Umbilical cord (tissue), 1 donor: ENCODE measurements at regions not wholly inside any gene's neighbourhood (a gene's known extent, or its start where the extent isn't known, plus 50 kb on each side); places are given as distances from the start of the nearest gene placed in this dataset.

Experiments used
- DNase-seq: peaks from one replicate; pipeline ENCODE4 v3.0.0-alpha.2; 2015; ENCODE audit warnings: low spot score

DNA sequence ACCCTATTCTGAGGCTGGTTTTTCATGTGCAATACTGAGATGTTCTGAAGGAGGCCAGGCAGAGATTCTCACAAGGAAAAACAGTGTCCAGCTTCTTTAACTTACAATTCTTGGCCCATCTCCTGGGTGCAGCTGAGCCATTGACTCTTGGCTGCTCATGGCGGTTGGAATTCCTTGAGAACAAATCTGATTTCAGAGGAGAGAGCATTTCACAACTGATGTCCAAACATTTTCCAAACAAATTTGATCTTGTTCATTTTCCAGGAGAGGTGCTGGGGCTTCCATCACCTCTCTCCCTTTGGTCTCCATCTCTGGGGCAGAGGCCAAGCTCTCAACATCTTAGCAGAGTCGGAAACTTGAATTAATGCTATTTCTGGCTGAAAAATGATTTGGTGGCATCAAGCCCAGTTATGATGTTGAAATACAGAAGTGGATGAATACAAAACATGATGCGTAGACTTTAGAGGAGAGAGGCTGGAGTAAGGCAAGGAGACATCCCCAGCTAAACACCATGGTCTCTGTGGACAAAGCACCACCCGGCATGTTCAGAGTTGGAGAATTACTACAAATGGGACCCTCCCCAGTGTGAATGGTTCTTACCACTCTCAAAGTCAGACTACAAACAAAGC lies 593.0 kb downstream of the VRK1 start:
- DNase-seq, result no peak

DNA sequence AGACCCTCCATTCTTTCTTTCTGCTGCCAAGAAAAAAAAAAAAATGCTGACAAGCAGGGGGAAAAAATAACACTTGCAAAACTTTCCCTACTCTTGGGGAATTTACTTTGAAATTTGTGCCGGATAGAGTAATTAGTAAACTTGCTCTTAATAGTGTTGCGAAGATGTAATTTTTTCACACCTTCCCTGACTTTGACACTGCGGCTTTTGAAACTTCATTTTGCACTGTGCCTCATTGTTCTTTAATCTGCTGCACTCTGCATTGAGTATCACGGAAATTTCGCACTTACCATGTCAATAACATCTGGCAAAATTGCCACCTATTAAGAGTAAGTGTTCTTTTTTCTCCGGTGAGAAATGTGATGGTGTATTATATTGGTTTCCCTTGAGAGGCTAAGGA lies 596.1 kb downstream of the VRK1 start:
- DNase-seq, result no peak

GRCh38 chr14:97395068-97395467 lies 597.9 kb downstream of the VRK1 start:
- DNase-seq, result no peak

- DNase-seq, result no peak
Observed at GRCh38 chr14:97401714-97402113, 604.5 kb downstream of the VRK1 start.

- no peak for DNase-seq
Observed at GRCh38 chr14:97402279-97402678, 605.1 kb downstream of the VRK1 start.

DNA sequence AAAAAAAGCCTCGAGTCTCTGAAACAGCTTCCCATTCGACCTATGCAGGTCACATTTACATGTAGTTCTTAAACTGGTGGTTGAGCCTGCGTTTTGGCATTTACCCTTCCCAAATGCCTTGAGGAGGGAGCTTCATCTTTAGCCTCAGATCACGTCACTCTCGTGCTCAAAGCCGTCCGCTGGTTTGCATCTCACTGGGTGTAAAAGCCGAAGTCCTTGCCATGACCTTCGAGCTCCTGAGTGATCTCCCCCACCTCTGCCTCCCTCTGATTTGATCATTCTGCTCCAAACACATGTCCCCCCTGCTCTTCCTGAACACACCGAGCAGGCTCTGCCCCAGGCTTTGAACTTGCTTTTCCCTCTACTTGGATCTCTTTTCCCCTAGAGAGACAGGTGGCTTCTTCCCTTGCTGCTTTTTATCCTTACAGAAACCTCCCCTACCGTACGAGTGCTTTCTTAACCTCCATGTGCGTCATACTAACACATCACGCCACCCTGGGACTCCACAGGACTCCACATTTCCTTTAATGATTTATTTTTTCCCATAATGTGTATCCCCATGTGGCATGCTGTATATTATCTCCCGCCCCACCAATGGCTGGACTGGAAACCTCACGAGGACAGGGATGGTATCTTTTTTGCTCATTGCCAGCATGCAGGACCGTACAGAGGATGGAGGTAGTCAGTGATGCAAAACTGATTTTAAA lies 610.7 kb downstream of the VRK1 start:
- no peak for DNase-seq

DNA sequence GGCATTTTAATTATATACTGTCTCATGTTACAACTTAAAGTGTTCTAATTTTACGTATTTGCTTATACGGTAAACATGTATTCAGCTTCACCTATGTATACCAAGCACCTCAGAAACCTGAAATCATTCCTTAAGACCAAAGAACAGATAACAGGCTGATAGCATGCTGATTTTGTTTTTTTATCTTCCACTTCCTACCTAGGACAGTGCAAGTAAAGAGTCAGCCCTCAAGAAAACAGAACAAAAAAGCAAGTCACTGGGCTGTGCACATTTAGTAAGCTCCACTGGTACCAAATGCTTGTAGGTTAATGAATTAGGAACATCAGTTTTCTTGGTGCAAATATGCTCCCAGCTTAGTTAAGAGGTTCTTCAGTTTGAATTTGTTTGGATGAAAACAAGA lies 611.3 kb downstream of the VRK1 start:
- DNase-seq, result no peak

DNA sequence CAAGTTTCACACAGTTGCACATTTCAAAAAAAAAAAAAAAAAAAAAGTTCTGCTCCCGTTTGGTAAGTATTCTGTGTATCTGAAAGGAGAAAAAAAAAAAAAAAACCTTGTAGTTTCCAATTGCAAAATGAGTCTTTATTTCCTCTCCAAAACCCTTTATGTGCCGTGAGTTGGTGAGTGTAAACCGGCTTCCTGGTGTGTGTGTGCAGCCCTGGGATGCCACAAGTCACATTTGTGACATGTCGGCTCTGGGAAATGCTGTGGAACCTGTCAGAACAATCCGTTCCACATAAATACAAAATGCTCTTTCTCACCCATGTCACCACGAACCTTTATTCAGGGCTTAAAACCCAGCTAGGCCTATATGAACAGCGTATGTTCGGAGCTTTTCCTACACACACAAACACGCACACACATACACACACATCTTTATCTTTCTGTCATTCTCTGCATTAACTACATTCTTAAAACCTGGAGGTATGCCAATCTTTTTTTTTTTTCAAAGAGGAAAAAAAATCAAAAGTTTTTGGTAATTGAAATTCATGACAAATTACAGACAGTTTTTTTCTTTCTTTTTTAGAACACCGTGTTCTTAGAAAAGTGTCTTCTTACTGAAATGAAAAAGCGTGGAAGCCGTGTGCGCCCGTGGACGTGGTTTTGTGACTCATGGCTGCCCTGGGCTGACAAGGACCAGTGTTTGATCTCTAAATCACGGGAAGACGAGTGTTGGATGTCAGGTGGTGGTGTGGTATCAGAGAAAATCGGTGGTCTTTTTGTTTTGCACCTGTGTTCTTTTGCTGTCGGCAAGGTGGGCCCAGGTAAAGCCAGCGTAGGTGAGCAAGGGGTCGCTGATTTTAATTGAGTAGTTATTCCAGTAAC lies 612.0 kb downstream of the VRK1 start:
- no peak for DNase-seq

DNA sequence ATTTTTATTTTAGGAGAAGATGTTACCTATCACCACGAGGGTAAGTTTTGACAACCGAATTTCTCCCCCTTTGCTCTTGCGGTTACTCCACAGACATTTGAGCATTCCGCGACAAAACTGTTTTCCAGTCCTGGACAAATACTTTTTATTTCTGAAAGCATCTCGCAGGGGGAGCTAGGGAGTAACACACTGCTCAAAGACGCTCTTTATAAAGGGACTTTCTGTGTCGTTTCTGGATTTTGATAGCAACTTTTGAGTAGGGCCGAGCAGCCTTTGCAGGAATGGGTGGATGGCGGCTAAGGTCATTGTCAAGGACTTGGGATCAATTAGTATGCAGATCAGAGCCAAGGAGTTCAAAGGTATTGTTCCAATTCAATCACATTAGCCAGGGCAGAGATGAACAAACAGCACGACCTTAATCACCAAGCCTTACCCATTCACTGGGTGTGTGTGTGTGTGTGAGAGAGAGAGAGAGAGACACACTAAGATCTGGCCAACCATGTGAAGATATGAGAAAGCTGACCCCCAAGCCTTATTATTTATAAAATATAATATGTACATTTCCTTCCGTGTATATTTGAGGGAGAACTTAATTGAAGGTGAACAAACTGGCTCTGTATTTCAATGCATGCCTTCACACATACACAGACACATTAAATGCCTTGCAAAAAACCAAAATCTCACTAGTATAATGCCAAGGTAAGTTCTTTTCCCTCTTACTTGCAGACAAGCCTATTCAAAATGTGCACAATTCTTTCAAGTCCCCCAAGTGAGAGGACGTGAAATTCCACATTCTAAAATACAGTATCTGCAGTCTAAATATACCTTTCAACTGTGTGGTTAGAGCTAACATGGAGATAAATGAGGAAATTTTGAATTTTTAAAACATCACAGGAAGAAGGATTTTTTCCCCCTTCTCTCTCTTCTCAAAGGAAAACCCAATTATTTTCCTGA lies 613.8 kb downstream of the VRK1 start:
- no peak for DNase-seq

DNA sequence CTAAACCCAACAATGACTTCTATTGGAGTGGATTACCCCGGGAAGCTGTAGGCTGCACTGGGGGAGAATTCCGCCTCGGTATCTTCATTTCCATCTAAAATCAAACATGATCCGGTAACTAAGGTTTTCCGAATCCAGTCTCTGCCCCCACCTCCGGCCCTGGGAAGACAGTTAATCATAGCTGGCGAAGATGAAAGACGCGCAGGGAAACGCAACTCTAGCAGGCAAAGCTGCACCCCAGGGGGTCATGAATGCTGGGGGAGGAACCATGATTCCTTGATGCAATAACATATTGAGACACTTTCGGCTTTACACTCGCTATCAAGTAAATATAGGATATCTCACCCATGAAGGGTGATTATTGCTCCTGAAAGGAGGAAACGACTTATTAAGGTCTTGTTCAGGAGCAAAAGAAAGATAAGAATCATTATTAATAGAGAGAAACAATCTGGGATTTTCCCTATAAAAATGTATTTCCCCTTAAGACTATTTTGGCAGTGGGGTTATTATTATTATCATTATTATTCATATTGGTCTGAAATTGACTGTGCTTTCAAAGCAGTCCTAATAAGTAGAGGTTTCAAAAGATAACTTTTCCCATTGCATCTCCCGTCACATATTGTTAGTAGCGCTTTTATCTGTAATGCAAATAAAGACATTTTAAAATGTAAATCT lies 614.9 kb downstream of the VRK1 start:
- no peak for DNase-seq

GRCh38 chr14:97413022-97413539 lies 615.9 kb downstream of the VRK1 start:
- DNase-seq, result no peak

- DNase-seq, result no peak
Observed at GRCh38 chr14:97413966-97414717, 617.0 kb downstream of the VRK1 start.

DNA sequence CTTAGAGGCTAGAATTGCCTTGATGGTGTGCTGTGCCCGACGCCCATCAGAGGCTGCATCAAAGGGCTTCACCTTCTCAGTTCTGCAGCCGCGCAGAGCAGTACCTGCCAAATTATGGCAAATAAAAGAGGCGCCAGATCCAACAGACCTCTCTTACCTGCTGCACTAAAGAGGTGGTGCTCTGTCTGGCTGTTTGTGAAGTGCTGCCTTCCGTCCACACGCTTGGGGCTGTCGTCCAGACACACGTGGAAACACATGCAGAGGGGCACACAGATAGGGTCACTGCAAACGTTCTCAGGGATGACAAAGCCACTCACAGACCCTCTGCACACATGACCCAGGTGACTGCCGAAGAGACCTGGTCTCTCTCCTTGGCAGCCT lies 617.5 kb downstream of the VRK1 start:
- DNase-seq, result no peak

- no peak for DNase-seq
Observed at GRCh38 chr14:97415907-97416306, 618.7 kb downstream of the VRK1 start.

DNA sequence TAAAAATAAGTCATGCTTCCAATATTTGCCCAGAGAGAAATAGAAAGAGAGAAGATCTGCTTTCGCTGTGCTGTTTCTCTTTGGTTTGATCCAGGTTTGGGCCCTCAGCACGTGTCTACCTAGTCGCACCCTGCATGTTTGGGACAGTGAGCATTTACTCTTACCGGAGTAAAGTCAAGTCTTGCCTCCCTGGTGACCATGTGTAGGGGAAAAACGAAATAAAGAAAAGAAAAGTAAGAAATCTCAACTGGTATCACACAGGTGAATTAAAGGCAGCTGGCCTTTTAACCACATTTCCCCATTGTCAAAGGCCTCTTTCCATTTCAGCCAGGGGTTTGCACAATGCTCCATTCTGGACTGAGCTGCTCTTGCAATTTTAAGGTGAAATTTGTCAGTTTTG lies 619.4 kb downstream of the VRK1 start:
- DNase-seq, result no peak

GRCh38 chr14:97417331-97417730 lies 620.1 kb downstream of the VRK1 start:
- no peak for DNase-seq

- no peak for DNase-seq
Observed at GRCh38 chr14:97420211-97420610, 623.0 kb downstream of the VRK1 start.

GRCh38 chr14:97426776-97427175 lies 629.6 kb downstream of the VRK1 start:
- DNase-seq, result no peak

DNA sequence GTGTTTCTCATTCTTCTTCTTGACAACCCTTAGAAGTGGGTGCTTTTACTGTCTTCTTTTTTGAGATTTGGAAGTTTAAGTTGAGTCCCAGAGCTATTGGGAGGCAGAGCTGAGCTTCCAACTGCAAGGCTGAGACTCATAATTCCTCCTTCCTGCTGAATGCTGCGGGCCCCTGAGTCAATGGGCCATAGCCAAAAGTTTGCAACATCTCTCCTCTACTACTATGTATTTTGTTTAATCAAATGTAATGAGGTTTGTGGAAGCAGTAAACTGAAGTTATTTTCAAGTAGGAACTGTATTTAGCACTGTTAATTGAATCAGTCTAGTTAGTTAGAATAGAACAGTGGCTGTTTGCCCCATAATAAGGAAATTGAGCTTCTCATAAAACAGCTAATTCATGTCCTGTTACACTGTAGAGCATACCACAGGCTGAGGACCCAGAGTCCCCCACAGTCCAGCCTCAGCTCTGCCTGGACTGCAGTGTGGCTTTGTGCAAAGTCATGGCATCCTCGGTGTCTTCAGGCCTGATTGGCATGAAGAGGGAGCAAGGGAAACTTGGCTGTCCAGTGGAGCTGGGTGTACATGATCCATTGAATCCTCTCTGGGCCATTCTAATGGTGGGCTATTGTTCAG lies 631.7 kb downstream of the VRK1 start:
- DNase-seq, result no peak

DNA sequence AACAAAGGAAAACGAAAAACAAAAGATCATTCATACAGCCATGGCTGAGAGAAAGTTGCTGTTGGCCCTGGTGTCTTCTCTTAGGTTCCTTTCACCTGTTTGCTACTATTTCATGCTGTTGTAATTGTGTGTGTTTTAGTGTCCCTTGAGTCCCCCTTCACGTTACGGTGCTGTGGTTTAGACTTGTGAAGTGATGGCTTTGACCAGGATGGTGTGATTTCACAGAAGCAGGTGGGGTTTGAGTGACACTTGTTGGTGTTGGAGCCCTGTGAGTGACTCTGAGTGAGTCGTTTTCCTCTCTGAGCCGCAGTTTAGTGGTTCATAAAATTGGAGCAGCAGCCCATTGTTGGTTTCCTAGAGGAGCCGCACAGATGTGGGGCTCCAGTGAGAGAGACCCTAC lies 635.4 kb downstream of the VRK1 start:
- DNase-seq, result no peak
